Muscle layer of colon (tissue), 2 donors: ENCODE measurements at regions not wholly inside any gene's neighbourhood (a gene's known extent, or its start where the extent isn't known, plus 50 kb on each side); places are given as distances from the start of the nearest gene placed in this dataset.
"Not testable (repeated sequence)": the region's sequence is repeated elsewhere in the genome, so short reads cannot be mapped to it uniquely, and the experiment has no call there.

Source experiments
- H3K27ac ChIP-seq: one replicate; pipeline ENCODE4 v1.7.0; 2013; ENCODE audit warnings: low read depth, mild to moderate bottlenecking, low read length, moderate library complexity
- H3K27me3 ChIP-seq, 2 donors: one replicate each; pipeline ENCODE4 v1.7.0; 2013; ENCODE audit warnings: low read length in 2 of 2, mild to moderate bottlenecking in 2 of 2; ENCODE audit not compliant: insufficient read depth in 2 of 2, control insufficient read depth in 1 of 2
- H3K36me3 ChIP-seq: one replicate; pipeline ENCODE4 v1.7.0; 2013; ENCODE audit warnings: mild to moderate bottlenecking, low read length; ENCODE audit not compliant: insufficient read depth
- H3K4me1 ChIP-seq: one replicate; pipeline ENCODE4 v1.7.0; 2013; ENCODE audit warnings: mild to moderate bottlenecking, low read length; ENCODE audit not compliant: insufficient read depth
- H3K4me3 ChIP-seq, 2 donors: one replicate each; pipeline ENCODE4 v1.7.0; 2013; ENCODE audit warnings: low read length in 2 of 2, low read depth in 1 of 2, mild to moderate bottlenecking in 1 of 2, moderate library complexity in 1 of 2
- H3K9ac ChIP-seq: one replicate; pipeline ENCODE4 v1.7.0; 2013; ENCODE audit warnings: low read length
- H3K9me3 ChIP-seq: one replicate; pipeline ENCODE4 v1.7.0; 2013; ENCODE audit warnings: mild to moderate bottlenecking, low read length
- donor health status: abdominal sarcoma.
- donor health status: Adenocarcinoma of cecum.

GRCh38 chr4:3641501-3641900 lies 109.3 kb upstream of the LRPAP1 start:
- Histone ChIP-seq H3K4me3 (no peak overlapping the region), H3K9me3 (no peaks in the 10 kb centered on the region), H3K9ac (no peak overlapping the region), H3K36me3 (no peaks in the 10 kb centered on the region), H3K27ac (no peak overlapping the region), H3K27me3 (no peaks in the 10 kb centered on the region), H3K4me1 (no peaks in the 10 kb centered on the region)

GRCh38 chr4:3640587-3640962 lies 108.4 kb upstream of the LRPAP1 start:
- no peak overlapping the region for H3K9ac ChIP-seq
- no peak overlapping the region for H3K4me3 ChIP-seq
- no peaks in the 10 kb centered on the region for H3K9me3 ChIP-seq
- no peaks in the 10 kb centered on the region for H3K27me3 ChIP-seq
- no peaks in the 10 kb centered on the region for H3K4me1 ChIP-seq
- no peak overlapping the region for H3K27ac ChIP-seq
- no peaks in the 10 kb centered on the region for H3K36me3 ChIP-seq

GRCh38 chr4:3639613-3640586 lies 107.7 kb upstream of the LRPAP1 start:
- no peaks in the 10 kb centered on the region for H3K4me1 ChIP-seq
- H3K27me3 ChIP-seq, result no peaks in the 10 kb centered on the region
- no peaks in the 10 kb centered on the region for H3K9me3 ChIP-seq
- H3K36me3 ChIP-seq, result no peaks in the 10 kb centered on the region
- H3K27ac ChIP-seq, result no peak overlapping the region
- H3K9ac ChIP-seq, result no peak overlapping the region
- H3K4me3 ChIP-seq, result no peak overlapping the region

- Histone ChIP-seq H3K27me3 (no peaks in the 10 kb centered on the region), H3K9me3 (no peaks in the 10 kb centered on the region), H3K36me3 (no peaks in the 10 kb centered on the region), H3K27ac (no peak overlapping the region), H3K4me3 (no peak overlapping the region), H3K4me1 (no peaks in the 10 kb centered on the region), H3K9ac (no peak overlapping the region)
Observed at GRCh38 chr4:3638080-3638795, 106.0 kb upstream of the LRPAP1 start.

GRCh38 chr4:3637326-3638016 lies 105.2 kb upstream of the LRPAP1 start:
- Histone ChIP-seq H3K9me3 (no peaks in the 10 kb centered on the region), H3K36me3 (no peaks in the 10 kb centered on the region), H3K4me3 (no peak overlapping the region), H3K9ac (no peak overlapping the region), H3K27me3 (no peaks in the 10 kb centered on the region), H3K27ac (no peak overlapping the region), H3K4me1 (no peaks in the 10 kb centered on the region)

GRCh38 chr4:3636646-3637320 lies 104.6 kb upstream of the LRPAP1 start:
- no peak overlapping the region for H3K4me3 ChIP-seq
- no peaks in the 10 kb centered on the region for H3K27me3 ChIP-seq
- no peak overlapping the region for H3K27ac ChIP-seq
- H3K36me3 ChIP-seq, result no peaks in the 10 kb centered on the region
- H3K9me3 ChIP-seq, result no peaks in the 10 kb centered on the region
- H3K9ac ChIP-seq, result no peak overlapping the region
- H3K4me1 ChIP-seq, result no peaks in the 10 kb centered on the region

- H3K36me3 ChIP-seq, H3K27me3 ChIP-seq, H3K9me3 ChIP-seq, H3K4me1 ChIP-seq, H3K27ac ChIP-seq, H3K4me3 ChIP-seq, H3K9ac ChIP-seq: not testable (repeated sequence)
Observed at GRCh38 chr4:3636020-3636419, 103.8 kb upstream of the LRPAP1 start.

GRCh38 chr4:3634894-3635820 lies 102.9 kb upstream of the LRPAP1 start:
- Histone ChIP-seq H3K4me3 (no peak overlapping the region), H3K9me3 (no peaks in the 10 kb centered on the region), H3K27me3 (peaks cover 0 to 4% of the 10 kb centered on the region in 2 donors), H3K36me3 (no peaks in the 10 kb centered on the region), H3K9ac (no peak overlapping the region), H3K27ac (no peak overlapping the region), H3K4me1 (no peaks in the 10 kb centered on the region)

GRCh38 chr4:3634281-3634857 lies 102.1 kb upstream of the LRPAP1 start:
- no peak overlapping the region for H3K9ac ChIP-seq
- H3K27ac ChIP-seq, result no peak overlapping the region
- no peaks in the 10 kb centered on the region for H3K4me1 ChIP-seq
- H3K27me3 ChIP-seq, result peaks cover 0 to 4% of the 10 kb centered on the region in 2 donors
- H3K9me3 ChIP-seq, result no peaks in the 10 kb centered on the region
- no peaks in the 10 kb centered on the region for H3K36me3 ChIP-seq
- no peak overlapping the region for H3K4me3 ChIP-seq

GRCh38 chr4:3633277-3633676 lies 101.1 kb upstream of the LRPAP1 start:
- not testable (repeated sequence) for H3K9me3 ChIP-seq, H3K9ac ChIP-seq, H3K36me3 ChIP-seq, H3K4me1 ChIP-seq, H3K4me3 ChIP-seq, H3K27ac ChIP-seq, H3K27me3 ChIP-seq
